HCT116 (cell line): ENCODE measurements at regions not wholly inside any gene's neighbourhood (a gene's known extent, or its start where the extent isn't known, plus 50 kb on each side); places are given as distances from the start of the nearest gene placed in this dataset.

Experiments
- ATAC-seq: fragments of 200-7000 bp; cut with Tn5 transposase; 2 replicates; pipeline ENCODE4 v1.9.1; 2020; ENCODE audit warnings: mild to moderate bottlenecking, moderate library complexity
- BruUV-seq: library from RNA; stranded (reverse); fragments of 400-500 nt; replicated peaks from 2 replicates; lab custom pipeline; 2021; lab: Mats Ljungman, UMichigan
- CTCF ChIA-PET: fragments of 300-600 bp; sonication (Branson Sonifier 250); formaldehyde crosslinking; loops from one replicate; lab custom pipeline; 2021; ENCODE audit warnings: antibody characterized with exemption; lab: Charles Lee
- POLR2A ChIA-PET: fragments of 300-600, 350-600 bp; sonication (Branson Sonifier 250); formaldehyde crosslinking; loops from one replicate; lab custom pipeline; 2021; ENCODE audit warnings: antibody characterized with exemption; lab: Charles Lee
- RAD21 ChIA-PET, 2 experiments: fragments of 300-600 bp; sonication (Branson Sonifier 250); formaldehyde crosslinking; loops; one replicate each; lab custom pipeline; 2023; ENCODE audit warnings: low total read pairs in 2 of 2; ENCODE audit not compliant: uncharacterized antibody in 2 of 2, unreplicated experiment in 2 of 2, low non-redundant PET in 1 of 2; lab: Charles Lee
- DNase-seq: peaks from one replicate; pipeline ENCODE4 v3.0.0-alpha.2; 2010; ENCODE audit warnings: low read depth, low spot score
- H2AFZ ChIP-seq: fragments of 200-600 bp; shearing (Covaris generic), sonication (generic); 2 replicates; pipeline ENCODE4 v1.6.1; 2017; ENCODE audit warnings: low read depth, mixed run types, mixed read lengths, antibody characterized with exemption, low read length; ENCODE audit not compliant: poor library complexity, severe bottlenecking
- H3K27ac ChIP-seq: 2 replicates; pipeline ENCODE4 v1.5.1; 2012; ENCODE audit warnings: low read depth, low read length
- H3K27me3 ChIP-seq: fragments of 200-600 bp; sonication (generic); 2 replicates; pipeline ENCODE4 v1.6.1; 2016; ENCODE audit warnings: mixed run types, low read length, mixed read lengths; ENCODE audit not compliant: insufficient read depth
- H3K36me3 ChIP-seq, 2 experiments: fragments of 200-500 bp in 1 of 2; fragments of 200-600 bp in 1 of 2; sonication (Bioruptor generic) in 1 of 2; sonication (generic) in 1 of 2; 2 replicates each; pipeline versions ENCODE4 v1.5.1 to v1.6.1; 2014 to 2016; ENCODE audit warnings: low read length in 2 of 2, inconsistent platforms in 1 of 2, mixed read lengths in 1 of 2, mixed run types in 1 of 2; ENCODE audit not compliant: insufficient read depth in 2 of 2, control insufficient read depth in 1 of 2
- H3K4me1 ChIP-seq, 2 experiments: fragments of 200-600 bp in 1 of 2; sonication (generic) in 1 of 2; 2 replicates each; pipeline versions ENCODE4 v1.5.1 to v1.6.1; 2012 to 2017; ENCODE audit warnings: low read length in 2 of 2, inconsistent platforms in 1 of 2, mild to moderate bottlenecking in 1 of 2, mixed read lengths in 1 of 2, mixed run types in 1 of 2, moderate library complexity in 1 of 2; ENCODE audit not compliant: insufficient read depth in 2 of 2, control insufficient read depth in 1 of 2
- H3K4me2 ChIP-seq: fragments of 200-600 bp; sonication (generic); 2 replicates; pipeline ENCODE4 v1.6.1; 2017; ENCODE audit warnings: mixed run types, low read length, mixed read lengths
- H3K4me3 ChIP-seq, 2 experiments: fragments of 200-600 bp in 1 of 2; sonication (generic) in 1 of 2; replicated peaks in 1 of 2; 2 replicates each; pipeline ENCODE4 v1.5.1; 2011 to 2016; ENCODE audit warnings: low read length in 2 of 2, control low read depth in 1 of 2, low read depth in 1 of 2, mild to moderate bottlenecking in 1 of 2, mixed read lengths in 1 of 2, mixed run types in 1 of 2
- H3K79me2 ChIP-seq: fragments of 200-600 bp; sonication (generic); 2 replicates; pipeline ENCODE4 v1.6.1; 2017; ENCODE audit warnings: mild to moderate bottlenecking, mixed run types, low read length, moderate library complexity, mixed read lengths; ENCODE audit not compliant: insufficient read depth
- H3K9ac ChIP-seq: fragments of 200-600 bp; sonication (generic); 2 replicates; pipeline ENCODE4 v1.6.1; 2016; ENCODE audit warnings: low read length, mixed read lengths
- H3K9me2 ChIP-seq: fragments of 200-600 bp; sonication (generic), shearing (Covaris generic); 2 replicates; pipeline ENCODE4 v1.6.1; 2017; ENCODE audit warnings: mixed run types, mild to moderate bottlenecking, moderate library complexity; ENCODE audit not compliant: insufficient read depth
- H3K9me3 ChIP-seq, 2 experiments: fragments of 200-500 bp in 1 of 2; fragments of 200-600 bp in 1 of 2; sonication (Bioruptor generic) in 1 of 2; sonication (generic) in 1 of 2; 2 replicates each; pipeline ENCODE4 v1.6.1; 2014 to 2017; ENCODE audit warnings: low read length in 2 of 2, mixed read lengths in 2 of 2, inconsistent platforms in 1 of 2, low read depth in 1 of 2, mild to moderate bottlenecking in 1 of 2, mixed run types in 1 of 2, moderate library complexity in 1 of 2; ENCODE audit not compliant: control insufficient read depth in 1 of 2, insufficient read depth in 1 of 2
- H4K20me1 ChIP-seq: fragments of 200-600 bp; sonication (generic), shearing (Covaris generic); 2 replicates; pipeline ENCODE4 v1.6.1; 2017; ENCODE audit warnings: mixed run types, mild to moderate bottlenecking, moderate library complexity; ENCODE audit not compliant: insufficient read depth
- ATF3 ChIP-seq: IDR thresholded peaks from 2 replicates; pipeline ENCODE4 v1.6.1; 2012
- CEBPB ChIP-seq: IDR thresholded peaks from 2 replicates; pipeline ENCODE4 v1.6.1; 2012; ENCODE audit warnings: low read depth
- CTCF ChIP-seq, 3 experiments: fragments of 200-600 bp in 1 of 3; sonication (generic) in 1 of 3; IDR thresholded peaks in 2 of 3; conservative IDR thresholded peaks in 1 of 3; 2 replicates each; pipeline ENCODE4 v1.5.1; 2012 to 2017; ENCODE audit warnings: low read depth in 2 of 3, low read length in 2 of 3, antibody characterized with exemption in 1 of 3, borderline replicate concordance in 1 of 3, control low read depth in 1 of 3, mild to moderate bottlenecking in 1 of 3, mixed read lengths in 1 of 3, mixed run types in 1 of 3, moderate library complexity in 1 of 3; ENCODE audit not compliant: insufficient read depth in 1 of 3
- EZH2 ChIP-seq: fragments of 200-600 bp; sonication (generic); IDR thresholded peaks from 2 replicates; pipeline ENCODE4 v1.6.1; 2017; ENCODE audit warnings: antibody characterized with exemption, mixed run types
- JUND ChIP-seq: IDR thresholded peaks from 2 replicates; pipeline ENCODE4 v1.6.1; 2012
- MAX ChIP-seq: IDR thresholded peaks from 2 replicates; pipeline ENCODE4 v1.6.1; 2012
- RAD21 ChIP-seq: IDR thresholded peaks from 2 replicates; pipeline ENCODE4 v1.6.1; 2012; ENCODE audit warnings: low read depth, mild to moderate bottlenecking
- REST ChIP-seq: IDR thresholded peaks from 2 replicates; pipeline ENCODE4 v1.6.1; 2012; ENCODE audit warnings: low read depth
- SIN3A ChIP-seq: IDR thresholded peaks from 2 replicates; pipeline ENCODE4 v1.6.1; 2012; ENCODE audit warnings: low read depth
- SP1 ChIP-seq: IDR thresholded peaks from 2 replicates; pipeline ENCODE4 v1.6.1; 2012; ENCODE audit warnings: low read depth
- SRF ChIP-seq: IDR thresholded peaks from 2 replicates; pipeline ENCODE4 v1.6.1; 2012; ENCODE audit warnings: low read depth
- YY1 ChIP-seq: IDR thresholded peaks from 2 replicates; pipeline ENCODE4 v1.6.1; 2011; ENCODE audit warnings: low read length, low read depth, moderate library complexity, mild to moderate bottlenecking; ENCODE audit not compliant: insufficient replicate concordance; ENCODE audit errors: extremely low read depth
- ZBTB33 ChIP-seq: IDR thresholded peaks from 2 replicates; pipeline ENCODE4 v1.6.1; 2011; ENCODE audit warnings: mild to moderate bottlenecking, low read length, moderate library complexity; ENCODE audit not compliant: insufficient replicate concordance; ENCODE audit errors: extremely low read depth
- ZNF274 ChIP-seq: fragments of 200-500 bp; sonication (Bioruptor generic); IDR thresholded peaks from 2 replicates; pipeline ENCODE4 v1.6.1; 2014; ENCODE audit warnings: mild to moderate bottlenecking, low read depth, low read length, inconsistent platforms
- intact Hi-C: fragments of 100-400 bp; cut with micrococcal nuclease; formaldehyde crosslinking; loops from 2 replicates; pipeline ENCODE4 v1.10.0; 2022

- no peak for TF ChIP-seq RAD21
- no peak for TF ChIP-seq JUND
- no peak for TF ChIP-seq CEBPB
- TF ChIP-seq REST: no peak
- no peak for TF ChIP-seq ZNF274
- no peak for TF ChIP-seq ATF3
- no peak for TF ChIP-seq EZH2
- TF ChIP-seq YY1: no peak
- TF ChIP-seq SIN3A: no peak
- no peak for TF ChIP-seq SP1
- TF ChIP-seq MAX: no peak
- no peak for TF ChIP-seq ZBTB33
- no peak for TF ChIP-seq CTCF (IDR thresholded peaks at IDR 0.05 in 2 of 3, conservative IDR thresholded peaks at IDR 0.05 in 1 of 3; ENCODE audit: borderline replicate concordance in 1 of 3, insufficient read depth in 1 of 3, low read depth in 2 of 3, low read length in 2 of 3)
- no peak for TF ChIP-seq SRF
- TF ChIP-seq, all 23 proteins: peak for 0
- Histone ChIP-seq H3K9me2 (no peaks in the 10 kb centered on the region), H3K27ac (no peak overlapping the region), H3K36me3 (no peaks in the 10 kb centered on the region), H2AFZ (no peak overlapping the region), H3K79me2 (no peaks in the 10 kb centered on the region), H3K27me3 (peaks cover 23% of the 10 kb centered on the region), H3K9me3 (no peaks in the 10 kb centered on the region), H3K9ac (no peak overlapping the region), H4K20me1 (no peaks in the 10 kb centered on the region), H3K4me1 (no peaks in the 10 kb centered on the region), H3K4me2 (no peak overlapping the region), H3K4me3 (no peak overlapping the region)
- BruUV-seq: no TSS peak
- DNase-seq (no peak), ATAC-seq (no peak)
- ChIA-PET RAD21 (no interaction called here), CTCF (no interaction called here), POLR2A (no interaction called here)
- intact Hi-C loops: no loop called here
Observed at GRCh38 chr2:60303680-60304079, 249.8 kb downstream of the BCL11A start.
